C4-2B (cell line): ENCODE measurements at regions not wholly inside any gene's neighbourhood (a gene's known extent, or its start where the extent isn't known, plus 50 kb on each side); places are given as distances from the start of the nearest gene placed in this dataset.

Source experiments
- ZFX ChIP-seq: fragments of 450-650 bp; IDR thresholded peaks from 2 replicates; pipeline ENCODE4 v1.6.1; 2017
- TF ChIP-seq, protein P1 (sequence below): fragments of 450-650 bp; conservative IDR thresholded peaks from 2 replicates; pipeline ENCODE4 v1.5.1; 2017; ENCODE audit warnings: mild to moderate bottlenecking

DNA sequence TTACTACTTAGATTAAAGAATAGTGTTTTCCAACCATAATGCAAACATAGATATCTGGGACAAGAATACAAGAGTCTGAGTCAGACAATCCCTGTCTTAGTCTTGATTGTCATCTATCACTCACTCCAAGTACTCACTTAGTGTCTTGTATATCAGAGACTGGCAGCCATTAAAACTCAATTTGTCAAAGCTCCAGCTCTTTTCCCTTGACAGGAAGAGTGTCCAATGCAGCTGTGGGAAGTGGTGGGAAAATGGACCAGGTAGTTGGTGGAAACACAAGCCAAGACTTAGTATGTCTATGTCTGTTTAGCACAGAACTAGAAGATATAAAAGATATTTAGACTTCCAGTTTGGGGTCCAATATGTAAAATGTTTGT lies 271.6 kb upstream of the CLEC14A start:
- TF ChIP-seq, protein P1, sequence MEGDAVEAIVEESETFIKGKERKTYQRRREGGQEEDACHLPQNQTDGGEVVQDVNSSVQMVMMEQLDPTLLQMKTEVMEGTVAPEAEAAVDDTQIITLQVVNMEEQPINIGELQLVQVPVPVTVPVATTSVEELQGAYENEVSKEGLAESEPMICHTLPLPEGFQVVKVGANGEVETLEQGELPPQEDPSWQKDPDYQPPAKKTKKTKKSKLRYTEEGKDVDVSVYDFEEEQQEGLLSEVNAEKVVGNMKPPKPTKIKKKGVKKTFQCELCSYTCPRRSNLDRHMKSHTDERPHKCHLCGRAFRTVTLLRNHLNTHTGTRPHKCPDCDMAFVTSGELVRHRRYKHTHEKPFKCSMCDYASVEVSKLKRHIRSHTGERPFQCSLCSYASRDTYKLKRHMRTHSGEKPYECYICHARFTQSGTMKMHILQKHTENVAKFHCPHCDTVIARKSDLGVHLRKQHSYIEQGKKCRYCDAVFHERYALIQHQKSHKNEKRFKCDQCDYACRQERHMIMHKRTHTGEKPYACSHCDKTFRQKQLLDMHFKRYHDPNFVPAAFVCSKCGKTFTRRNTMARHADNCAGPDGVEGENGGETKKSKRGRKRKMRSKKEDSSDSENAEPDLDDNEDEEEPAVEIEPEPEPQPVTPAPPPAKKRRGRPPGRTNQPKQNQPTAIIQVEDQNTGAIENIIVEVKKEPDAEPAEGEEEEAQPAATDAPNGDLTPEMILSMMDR: no peak
- TF ChIP-seq ZFX: no peak
